HG03575 (cell line): ENCODE measurements at regions not wholly inside any gene's neighbourhood (a gene's known extent, or its start where the extent isn't known, plus 50 kb on each side); places are given as distances from the start of the nearest gene placed in this dataset.
"Not testable (repeated sequence)": the region's sequence is repeated elsewhere in the genome, so short reads cannot be mapped to it uniquely, and the experiment has no call there.

Experiments used
- ATAC-seq: cut with Tn5 transposase; IDR thresholded peaks from one replicate; pipeline ENCODE4 v1.9.1; 2021; ENCODE audit not compliant: unreplicated experiment, insufficient number of reproducible peaks, low FRiP score; ENCODE audit errors: extremely low read depth

- no peak for ATAC-seq
These were observed 149.0 kb downstream of the SLITRK1 start for GRCh38 chr13:83733293-83733692.

GRCh38 chr13:83732755-83733154 lies 149.5 kb downstream of the SLITRK1 start:
- ATAC-seq: no peak

GRCh38 chr13:83731113-83731512 lies 151.2 kb downstream of the SLITRK1 start:
- ATAC-seq: no peak

- no peak for ATAC-seq
These were observed 151.6 kb downstream of the SLITRK1 start for GRCh38 chr13:83730674-83731073.

- no peak for ATAC-seq
These were observed 159.8 kb downstream of the SLITRK1 start for GRCh38 chr13:83722443-83722842.

- no peak for ATAC-seq
These were observed 166.2 kb downstream of the SLITRK1 start for GRCh38 chr13:83716121-83716520.

GRCh38 chr13:83714236-83714635 lies 168.0 kb downstream of the SLITRK1 start:
- no peak for ATAC-seq

GRCh38 chr13:83710133-83710515 lies 172.2 kb downstream of the SLITRK1 start:
- ATAC-seq: no peak

GRCh38 chr13:83709426-83710132 lies 172.7 kb downstream of the SLITRK1 start:
- ATAC-seq: no peak

- no peak for ATAC-seq
These were observed 180.3 kb downstream of the SLITRK1 start for GRCh38 chr13:83702021-83702420.

GRCh38 chr13:83692800-83693199 lies 189.5 kb downstream of the SLITRK1 start:
- ATAC-seq: no peak

- ATAC-seq: no peak
These were observed 190.3 kb downstream of the SLITRK1 start for GRCh38 chr13:83691966-83692365.

- no peak for ATAC-seq
These were observed 200.7 kb downstream of the SLITRK1 start for GRCh38 chr13:83681547-83681946.

- ATAC-seq: no peak
These were observed 204.3 kb downstream of the SLITRK1 start for GRCh38 chr13:83677985-83678384.

GRCh38 chr13:83672612-83673011 lies 209.7 kb downstream of the SLITRK1 start:
- no peak for ATAC-seq

- no peak for ATAC-seq
These were observed 214.7 kb downstream of the SLITRK1 start for GRCh38 chr13:83667606-83668005.

GRCh38 chr13:83666141-83666540 lies 216.1 kb downstream of the SLITRK1 start:
- no peak for ATAC-seq

- ATAC-seq: no peak
These were observed 225.0 kb downstream of the SLITRK1 start for GRCh38 chr13:83657281-83657680.

- not testable (repeated sequence) for ATAC-seq
These were observed 239.7 kb downstream of the SLITRK1 start for GRCh38 chr13:83642617-83643016.

- no peak for ATAC-seq
These were observed 247.7 kb downstream of the SLITRK1 start for GRCh38 chr13:83634601-83635000.

- no peak for ATAC-seq
These were observed 248.5 kb downstream of the SLITRK1 start for GRCh38 chr13:83633746-83634145.
